ENCODE measurements at regions not wholly inside any gene's neighbourhood (a gene's known extent, or its start where the extent isn't known, plus 50 kb on each side); places are given as distances from the start of the nearest gene placed in this dataset.

- TF ChIP-seq POLR2A (IDR thresholded peaks at IDR 0.05; ENCODE audit: low read length): no peak
- TF ChIP-seq GATA1 (IDR thresholded peaks at IDR 0.05; ENCODE audit: low read depth, low read length): no peak
Measured at GRCh38 chr7:10216462-10216861, 757.2 kb upstream of the PHF14 start.

Measured in erythroblast (primary cell).